GM12878 (cell line): ENCODE measurements at regions not wholly inside any gene's neighbourhood (a gene's known extent, or its start where the extent isn't known, plus 50 kb on each side); places are given as distances from the start of the nearest gene placed in this dataset.

Experiments
- ATAC-seq: fragments of 200-7000 bp; cut with Tn5 transposase; 3 replicates; pipeline ENCODE4 v1.9.1; 2020; ENCODE audit warnings: mild to moderate bottlenecking, moderate library complexity
- BruUV-seq: library from RNA; stranded (reverse); fragments of 400-500 nt; replicated peaks from 2 replicates; lab custom pipeline; 2021; lab: Mats Ljungman, UMichigan
- CTCF ChIA-PET: fragments of 300-600 bp; sonication (Branson Sonifier 250); formaldehyde crosslinking; extraction: SDS; loops from one replicate; lab custom pipeline; 2021; ENCODE audit warnings: inconsistent platforms; lab: Yijun Ruan, JAX
- POLR2A ChIA-PET: fragments of 350-600 bp; formaldehyde crosslinking; extraction: SDS; loops from one replicate; lab custom pipeline; 2021; ENCODE audit warnings: inconsistent platforms; lab: Charles Lee
- RAD21 ChIA-PET: fragments of 300-600 bp; sonication (Branson Sonifier 250); formaldehyde crosslinking; loops from one replicate; lab custom pipeline; 2023; ENCODE audit warnings: antibody characterized with exemption; ENCODE audit not compliant: unreplicated experiment; lab: Charles Lee
- SMC1A ChIA-PET: fragments of 300-600 bp; sonication (Branson Sonifier 250); formaldehyde crosslinking; loops from one replicate; lab custom pipeline; 2023; ENCODE audit not compliant: unreplicated experiment, uncharacterized antibody; lab: Charles Lee
- DNase-seq: peaks from one replicate; pipeline ENCODE4 v3.0.0-alpha.2; 2011; ENCODE audit warnings: low read depth, low spot score
- FAIRE-seq: peaks from 3 replicates; lab custom pipeline; 2011; peaks lifted over from hg19 to GRCh38; lab: Jason Lieb, UNC
- H2AFZ ChIP-seq: 2 replicates; pipeline ENCODE4 v1.6.0; 2011; ENCODE audit warnings: low read depth, low read length, control low read depth; ENCODE audit not compliant: control insufficient read depth
- H3K27ac ChIP-seq: 2 replicates; pipeline ENCODE4 v1.5.1; 2011; ENCODE audit warnings: control low read depth; ENCODE audit not compliant: control insufficient read depth, insufficient read depth
- H3K27me3 ChIP-seq, 2 experiments: replicated peaks in 1 of 2; 2 replicates each; pipeline versions ENCODE4 v1.6.0 to v1.6.1; 2011; ENCODE audit warnings: low read length in 1 of 2; ENCODE audit not compliant: control insufficient read depth in 2 of 2, insufficient read depth in 2 of 2
- H3K36me3 ChIP-seq, 2 experiments: 2 replicates each; pipeline ENCODE4 v1.5.1; 2011; ENCODE audit warnings: low read length in 1 of 2; ENCODE audit not compliant: control insufficient read depth in 2 of 2, insufficient read depth in 2 of 2
- H3K4me1 ChIP-seq: 2 replicates; pipeline ENCODE4 v1.6.1; 2011; ENCODE audit warnings: mild to moderate bottlenecking, low read length, moderate library complexity, mixed read lengths; ENCODE audit not compliant: control insufficient read depth, insufficient read depth
- H3K4me2 ChIP-seq: 2 replicates; pipeline ENCODE4 v1.6.0; 2011; ENCODE audit warnings: control low read depth; ENCODE audit not compliant: control insufficient read depth, insufficient read depth
- H3K4me3 ChIP-seq: fragments of 200-600 bp; sonication (generic); 2 replicates; pipeline ENCODE4 v1.5.1; 2016
- H3K79me2 ChIP-seq: 2 replicates; pipeline ENCODE4 v1.6.0; 2011; ENCODE audit warnings: low read length; ENCODE audit not compliant: control insufficient read depth, insufficient read depth
- H3K9ac ChIP-seq: 2 replicates; pipeline ENCODE4 v1.8.0; 2011; ENCODE audit warnings: low read length, control low read depth, mixed read lengths; ENCODE audit not compliant: control insufficient read depth, insufficient read depth
- H3K9me3 ChIP-seq: replicated peaks from 3 replicates; pipeline ENCODE4 v1.5.1; 2011; ENCODE audit warnings: mild to moderate bottlenecking, low read length; ENCODE audit not compliant: control insufficient read depth, insufficient read depth
- H4K20me1 ChIP-seq: 2 replicates; pipeline ENCODE4 v1.6.0; 2011; ENCODE audit not compliant: control insufficient read depth, insufficient read depth
- CTCF ChIP-seq, 3 experiments: IDR thresholded peaks in 2 of 3; conservative IDR thresholded peaks in 1 of 3; 2 replicates each; pipeline ENCODE4 v1.5.1; 2011; ENCODE audit warnings: low read depth in 3 of 3, low read length in 3 of 3, mild to moderate bottlenecking in 3 of 3, control low read depth in 2 of 3, moderate library complexity in 2 of 3, inconsistent platforms in 1 of 3, mixed read lengths in 1 of 3; ENCODE audit not compliant: control insufficient read depth in 2 of 3, insufficient read depth in 1 of 3; ENCODE audit errors: extremely low read depth in 1 of 3
- IKZF1 ChIP-seq: fragments of 450-650 bp; conservative IDR thresholded peaks from 2 replicates; pipeline ENCODE4 v1.6.1; 2017; ENCODE audit warnings: antibody characterized with exemption, mild to moderate bottlenecking
- MYB ChIP-seq: fragments of 150-350 bp; IDR thresholded peaks from 2 replicates; pipeline ENCODE4 v1.6.1; 2014; ENCODE audit warnings: mild to moderate bottlenecking, low read depth, low read length, borderline replicate concordance
- RAD21 ChIP-seq: IDR thresholded peaks from 2 replicates; pipeline ENCODE4 v1.6.1; 2011; ENCODE audit warnings: mild to moderate bottlenecking, low read depth, low read length, moderate library complexity; ENCODE audit not compliant: insufficient read depth
- RBBP5 ChIP-seq: fragments of 200-600 bp; sonication (generic); conservative IDR thresholded peaks from 2 replicates; pipeline ENCODE4 v1.6.1; 2016
- YY1 ChIP-seq: IDR thresholded peaks from 2 replicates; pipeline ENCODE4 v1.6.1; 2011; ENCODE audit warnings: low read depth, mild to moderate bottlenecking, low read length
- WGBS: methylation state at CpG from one replicate; pipeline ENCODE4 v1.1.6; 2016; ENCODE audit warnings: low lambda C conversion rate; ENCODE audit not compliant: insufficient replicate concordance, insufficient coverage; ENCODE audit errors: missing lambda C conversion rate; 5-methylcytosine and 5-hydroxymethylcytosine counted together
- in situ Hi-C: fragments of 300-500 bp; cut with MboI; formaldehyde crosslinking; loops from 9 replicates; pipeline ENCODE4 v1.14.3; 2018; ENCODE audit warnings: mixed read lengths
- intact Hi-C: fragments of 100-400 bp; cut with micrococcal nuclease; formaldehyde crosslinking; loops from one replicate; pipeline ENCODE4 v1.14.2; 2022; ENCODE audit not compliant: unreplicated experiment

GRCh38 chr5:163104464-163104863, 332.9 kb upstream of the CCNG1 start:
- in situ Hi-C loops (no loop called here), intact Hi-C loops (no loop called here)
- Histone ChIP-seq H3K79me2 (no peaks in the 10 kb centered on the region), H3K4me3 (no peak overlapping the region), H3K4me1 (no peaks in the 10 kb centered on the region; the same call in 1 of the 2 replicates), H3K9ac (no peak overlapping the region), H3K27me3 (no peaks in the 10 kb centered on the region), H3K9me3 (no peaks in the 10 kb centered on the region; the same call in 2 of the 3 replicates), H3K4me2 (no peak overlapping the region), H2AFZ (no peak overlapping the region), H3K27ac (no peak overlapping the region), H3K36me3 (no peaks in the 10 kb centered on the region), H4K20me1 (no peaks in the 10 kb centered on the region)
- BruUV-seq: no TSS peak
- FAIRE-seq: no peak
- POLR2A ChIA-PET: interaction anchor here (0.5 kb wide), 1 partner anchor 76 kb away, joined by 3 read pairs; no protein-coding TSS in a partner anchor
- TF ChIP-seq CTCF (IDR thresholded peaks at IDR 0.05 in 2 of 3, conservative IDR thresholded peaks at IDR 0.05 in 1 of 3; ENCODE audit: control insufficient read depth in 2 of 3, extremely low read depth in 1 of 3, insufficient read depth in 1 of 3, low read depth in 3 of 3, low read length in 3 of 3): peak in 1 of 3 experiments; percentile 31; a peak in 1 of 6 replicates
- no peak for TF ChIP-seq IKZF1
- TF ChIP-seq YY1: 0 out of 2 replicates have a peak, but pooled peaks have one; percentile 10
- TF ChIP-seq RBBP5: no peak
- no peak for TF ChIP-seq MYB
- peak; percentile 45; the same call in 1 of the 2 replicates for TF ChIP-seq RAD21
- SMC1A ChIA-PET: interaction anchor here (1.4 to 2.6 kb wide), 5 partner anchors 8 to 165 kb away, joined by 3 to 10 read pairs (median 6); no protein-coding TSS in a partner anchor
- no peak for DNase-seq
- whole genome bisulfite sequencing: 55% methylated on average over 5 of the region's 5 CpGs
- RAD21 ChIA-PET: interaction anchor here (1.0 to 1.1 kb wide), 2 partner anchors 8 to 90 kb away, joined by 3 to 4 read pairs; no protein-coding TSS in a partner anchor
- CTCF ChIA-PET: interaction anchor here (0.8 to 2.8 kb wide), 4 partner anchors 11 to 354 kb away, joined by 3 to 13 read pairs (median 6); no protein-coding TSS in a partner anchor
- no peak for ATAC-seq
